ENCODE measurements at regions not wholly inside any gene's neighbourhood (a gene's known extent, or its start where the extent isn't known, plus 50 kb on each side); places are given as distances from the start of the nearest gene placed in this dataset.

GRCh38 chr17:74017466-74017865, 186.0 kb upstream of the RPL38 start:
- DNase-seq (ENCODE audit: low spot score), result no peak

DNA sequence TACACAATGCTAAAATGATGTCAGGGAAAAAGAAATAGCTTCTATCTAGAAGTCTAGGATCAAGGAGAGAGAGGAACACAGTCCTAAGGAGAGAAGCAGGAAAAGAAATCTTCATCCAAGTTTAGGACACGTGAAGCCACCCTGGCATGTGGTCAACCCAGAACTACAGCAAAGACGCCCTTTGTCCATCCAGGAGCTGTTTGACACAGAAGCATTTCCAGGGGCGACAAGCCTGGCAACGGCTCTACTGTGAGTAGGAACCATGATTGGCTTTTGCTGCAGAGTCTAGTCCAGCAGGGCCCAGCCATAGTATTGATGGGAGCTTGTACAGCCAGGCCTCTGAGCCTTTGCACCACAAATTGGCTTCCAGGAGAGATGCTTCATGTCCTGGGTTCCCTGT, 185.4 kb upstream of the RPL38 start:
- DNase-seq (ENCODE audit: low spot score), result no peak

DNA sequence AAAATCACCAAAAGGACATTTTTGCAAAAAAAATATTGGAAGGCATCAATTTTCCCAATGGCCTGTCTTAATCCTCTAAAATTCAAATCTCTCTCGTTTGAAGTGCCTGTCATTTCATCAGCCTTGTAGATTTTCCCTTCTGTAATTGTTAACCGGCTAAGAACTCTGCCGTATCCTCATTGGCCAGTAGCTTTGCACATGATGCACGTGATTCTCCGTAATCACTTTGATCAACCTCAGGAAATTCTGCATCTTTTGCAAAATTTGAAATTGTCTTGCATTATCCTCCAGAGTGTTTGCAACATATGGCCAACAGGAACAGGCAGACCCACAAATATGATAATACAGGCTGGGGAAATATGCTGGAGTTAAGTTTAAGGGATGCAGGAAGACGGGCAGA, 184.2 kb upstream of the RPL38 start:
- no peak for DNase-seq (ENCODE audit: low spot score)

GRCh38 chr17:74019860-74020259, 183.6 kb upstream of the RPL38 start:
- DNase-seq (ENCODE audit: low spot score), result no peak

- DNase-seq (ENCODE audit: low spot score), result no peak
Measured at GRCh38 chr17:74020522-74020921, 183.0 kb upstream of the RPL38 start.

- no peak for DNase-seq (ENCODE audit: low spot score)
Measured at GRCh38 chr17:74024871-74025531, 178.5 kb upstream of the RPL38 start.

DNA sequence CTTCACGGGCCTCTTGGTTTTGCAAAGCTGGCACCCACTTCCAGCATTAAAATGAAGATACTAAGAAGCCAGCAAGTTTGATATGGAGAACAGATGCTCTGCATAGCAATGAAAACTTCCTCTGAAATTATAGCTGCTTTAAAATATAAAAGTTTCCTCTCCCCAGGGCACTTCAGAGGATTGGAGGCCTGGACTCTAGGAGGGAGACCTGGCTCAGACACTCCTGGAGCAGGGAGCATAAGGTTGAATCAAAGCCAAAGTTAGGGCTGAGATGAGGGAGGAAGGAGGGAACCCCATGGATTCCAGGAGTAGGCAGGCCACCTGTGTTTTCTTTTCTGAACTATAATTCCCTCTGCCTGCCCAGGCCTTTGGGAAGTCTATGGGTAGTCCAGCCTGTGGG, 176.0 kb upstream of the RPL38 start:
- no peak for DNase-seq (ENCODE audit: low spot score)

DNA sequence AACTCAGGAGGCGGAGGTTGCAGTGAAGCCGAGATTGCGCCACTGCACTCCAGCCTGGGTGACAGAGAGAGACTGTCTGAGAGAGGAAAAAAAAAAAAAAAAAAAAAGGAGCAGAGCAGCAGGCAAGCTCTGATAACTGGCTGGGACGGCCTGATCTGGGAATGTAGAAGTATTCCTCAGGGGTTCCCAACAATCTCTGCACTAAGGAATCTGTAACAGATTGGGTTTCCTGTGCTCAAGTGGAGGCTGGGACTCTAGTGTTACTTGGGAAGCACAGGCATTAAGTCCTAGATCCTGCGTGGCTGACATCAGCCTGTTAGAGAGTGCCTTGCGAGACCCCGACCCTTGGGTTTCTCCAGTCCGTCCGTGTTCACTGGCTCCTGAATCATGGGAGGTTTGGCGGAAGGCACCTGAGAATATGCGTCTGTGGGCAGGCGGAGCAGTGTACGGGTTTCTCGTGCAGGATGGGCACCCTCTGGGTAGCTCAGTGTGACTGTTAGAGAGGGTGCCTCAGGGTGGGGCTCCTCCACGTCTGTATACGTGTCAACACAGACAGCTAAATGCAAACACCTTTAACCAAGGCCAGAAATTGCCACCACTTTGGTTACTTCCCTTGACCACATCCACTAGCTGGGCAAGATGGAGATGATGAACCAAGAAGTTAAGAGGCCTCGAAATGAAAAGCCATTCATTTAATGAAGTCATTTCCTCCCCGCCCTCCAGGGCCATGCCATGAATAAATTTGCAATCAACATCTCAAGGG, 174.9 kb upstream of the RPL38 start:
- DNase-seq (ENCODE audit: low spot score), result no peak

- DNase-seq (ENCODE audit: low spot score), result no peak
Measured at GRCh38 chr17:74031316-74032090, 172.0 kb upstream of the RPL38 start.

- no peak for DNase-seq (ENCODE audit: low spot score)
Measured at GRCh38 chr17:74032222-74032621, 171.3 kb upstream of the RPL38 start.

- DNase-seq (ENCODE audit: low spot score), result no peak
Measured at GRCh38 chr17:74037320-74037719, 166.2 kb upstream of the RPL38 start.

GRCh38 chr17:74040291-74040690, 163.2 kb upstream of the RPL38 start:
- DNase-seq (ENCODE audit: low spot score), result no peak

- DNase-seq (ENCODE audit: low spot score), result no peak
Measured at GRCh38 chr17:74040729-74041128, 162.7 kb upstream of the RPL38 start.

GRCh38 chr17:74041869-74042640, 161.4 kb upstream of the RPL38 start:
- DNase-seq (ENCODE audit: low spot score), result no peak

GRCh38 chr17:74042744-74043486, 160.6 kb upstream of the RPL38 start:
- DNase-seq (ENCODE audit: low spot score), result no peak

GRCh38 chr17:74043976-74044375, 159.5 kb upstream of the RPL38 start:
- DNase-seq (ENCODE audit: low spot score), result no peak

- no peak for DNase-seq (ENCODE audit: low spot score)
Measured at GRCh38 chr17:74045608-74046280, 157.7 kb upstream of the RPL38 start.

DNA sequence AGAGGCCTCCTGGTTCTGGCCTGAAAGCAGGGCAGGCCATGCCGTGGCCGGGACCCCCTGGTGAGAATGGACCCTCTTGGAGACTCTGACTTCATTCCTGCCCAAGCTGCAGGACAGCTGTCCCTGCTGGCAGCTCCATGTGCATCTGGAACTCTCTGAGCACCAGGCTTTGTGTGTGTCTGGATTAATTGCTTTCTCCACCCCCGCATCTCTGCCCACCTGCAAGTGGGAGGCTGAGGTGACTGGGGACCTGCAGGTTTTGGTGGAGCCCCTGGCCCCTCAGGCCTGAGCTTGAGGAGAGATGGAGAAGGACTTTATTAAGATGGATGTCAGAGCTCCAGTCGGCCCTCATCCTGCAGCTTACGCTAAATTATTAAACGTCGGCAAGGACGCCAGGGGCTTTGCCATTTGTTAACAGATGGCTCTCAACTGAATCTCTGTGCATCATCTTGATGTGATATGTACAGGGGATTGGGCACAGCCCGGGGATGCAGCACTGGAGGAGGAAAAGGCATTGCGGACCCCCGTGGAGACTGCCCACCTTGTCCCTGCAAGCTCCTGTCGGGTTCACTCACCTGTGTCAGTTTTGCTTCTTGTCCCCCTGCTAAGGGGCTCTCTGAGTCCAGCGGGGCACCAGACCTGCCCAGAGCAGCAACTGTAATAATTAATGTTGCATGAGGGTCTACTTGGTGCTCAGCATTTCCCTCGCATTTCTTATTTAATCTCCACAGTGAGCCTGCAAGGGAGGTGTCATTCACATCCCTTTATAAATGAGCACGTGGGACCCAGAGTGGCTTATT, 154.1 kb upstream of the RPL38 start:
- DNase-seq (ENCODE audit: low spot score), result no peak

GRCh38 chr17:74049967-74050458, 153.5 kb upstream of the RPL38 start:
- DNase-seq (ENCODE audit: low spot score), result no peak

DNA sequence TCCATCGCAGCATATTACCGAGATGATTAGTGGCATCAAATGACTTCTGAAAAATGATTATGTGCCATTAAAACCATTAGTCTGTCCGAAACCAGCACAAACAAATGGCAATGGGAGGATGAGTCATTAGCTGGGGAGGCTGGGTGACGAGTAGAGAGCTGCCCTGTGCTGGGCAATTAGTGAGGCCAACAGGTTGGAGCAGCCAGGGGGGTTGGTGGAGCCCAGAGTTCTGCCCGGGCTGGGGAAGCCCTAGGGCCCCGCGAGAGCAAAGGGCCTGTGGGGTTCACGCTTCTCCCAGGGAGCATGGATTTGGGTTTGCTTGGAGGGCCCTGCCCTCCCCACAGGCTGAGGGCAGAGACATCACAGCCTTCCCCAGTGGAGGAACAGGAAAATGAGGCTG, 152.1 kb upstream of the RPL38 start:
- DNase-seq (ENCODE audit: low spot score), result no peak
